ENCODE measurements at regions not wholly inside any gene's neighbourhood (a gene's known extent, or its start where the extent isn't known, plus 50 kb on each side); places are given as distances from the start of the nearest gene placed in this dataset.

DNA sequence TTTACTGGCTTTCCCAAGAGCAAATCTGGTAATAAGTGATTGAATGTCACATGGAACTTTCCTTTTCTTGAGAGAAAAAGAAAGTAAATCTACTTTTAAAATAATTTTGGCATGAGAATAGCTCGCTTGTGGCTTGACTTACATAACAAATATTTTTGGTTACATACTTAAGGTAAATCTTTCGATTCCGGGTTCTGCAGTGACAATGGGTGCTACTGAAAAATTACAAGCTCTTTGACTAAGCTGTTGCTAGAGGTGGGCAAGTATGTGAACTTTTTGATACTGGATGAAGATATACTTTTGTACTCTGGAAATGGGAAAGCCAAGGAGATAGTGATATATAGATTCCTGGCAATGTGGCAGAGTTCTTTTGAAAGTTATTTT, 51.9 kb upstream of the OTOL1 start:
- DNase-seq (ENCODE audit: extremely low read depth in 1 of 11, low read depth in 9 of 11, low spot score in 4 of 11): no peak

DNA sequence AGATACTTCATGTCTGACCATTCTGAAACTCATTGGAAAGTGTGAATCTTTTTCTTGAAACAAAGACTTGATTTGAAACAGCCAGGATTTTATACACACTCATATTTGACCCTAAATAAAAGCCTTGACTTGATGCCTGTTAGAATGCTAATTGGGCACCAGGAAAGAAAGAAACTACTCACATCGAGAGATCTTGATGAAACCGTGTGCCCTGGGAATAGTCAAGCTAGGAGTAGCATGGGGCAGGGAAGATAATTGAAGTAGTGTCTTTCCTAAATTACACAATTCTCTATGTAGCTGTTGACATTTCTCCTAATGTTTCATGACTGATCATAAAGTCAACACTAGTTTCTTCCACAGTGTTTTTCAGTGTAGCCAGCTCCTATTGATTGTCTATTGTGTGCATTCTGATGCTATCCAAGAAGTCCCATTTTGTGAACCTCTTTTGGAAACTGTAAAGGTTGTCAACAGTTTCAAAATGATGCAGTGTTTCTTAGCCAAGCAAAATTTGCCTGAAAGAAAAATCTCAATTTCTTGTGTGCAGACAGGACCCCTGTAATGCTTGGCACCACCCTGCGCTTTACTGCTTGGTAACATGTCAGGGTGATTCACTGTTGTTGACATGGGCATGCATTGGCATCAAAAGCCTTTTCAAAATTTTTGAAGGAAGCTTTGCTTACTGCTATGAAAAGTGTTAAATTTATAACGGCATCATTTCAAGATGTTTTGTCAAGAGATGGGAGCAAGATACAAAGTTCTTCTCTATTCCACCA, 52.5 kb upstream of the OTOL1 start:
- DNase-seq (ENCODE audit: extremely low read depth in 1 of 11, low read depth in 9 of 11, low spot score in 4 of 11): no peak

DNA sequence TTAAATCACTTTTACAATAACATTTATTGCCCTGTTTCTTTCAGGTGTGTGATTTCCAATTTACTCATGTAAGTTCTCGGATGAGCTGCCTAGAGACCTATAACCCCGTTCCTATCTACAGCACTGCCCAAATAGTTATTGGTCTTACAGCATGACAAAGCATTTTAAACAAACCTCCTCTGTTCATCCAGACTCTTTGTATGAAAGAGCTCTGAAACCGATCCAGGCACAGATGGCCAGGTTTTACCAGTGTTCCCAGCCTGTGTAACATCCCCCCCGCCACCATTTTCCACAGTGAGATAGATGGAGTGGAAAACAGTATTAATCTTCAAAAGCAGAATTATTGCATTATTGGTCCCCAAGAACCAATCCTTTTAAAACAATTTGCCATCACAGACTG, 59.0 kb upstream of the SPTSSB start:
- DNase-seq (ENCODE audit: extremely low read depth in 1 of 11, low read depth in 9 of 11, low spot score in 4 of 11): no peak

DNA sequence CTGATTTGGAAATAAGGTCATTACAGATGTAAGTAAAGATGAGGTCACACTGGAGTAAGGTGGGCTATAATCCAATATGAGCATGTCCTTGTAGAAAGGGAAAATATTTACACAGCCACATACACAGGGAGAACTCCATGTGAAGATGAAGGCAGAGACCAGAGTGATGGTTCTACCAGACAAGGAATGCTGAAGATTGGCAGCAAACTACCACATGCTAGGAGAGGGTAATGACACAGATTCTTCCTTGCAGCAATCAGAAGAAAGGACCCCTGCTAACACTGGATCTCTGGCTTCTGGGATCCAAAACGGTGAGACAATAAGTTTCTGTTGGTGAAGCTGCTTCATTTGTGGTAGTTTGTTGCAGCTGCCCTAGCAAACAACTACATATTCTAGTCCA, 56.0 kb upstream of the SPTSSB start:
- DNase-seq (ENCODE audit: extremely low read depth in 1 of 11, low read depth in 9 of 11, low spot score in 4 of 11): no peak

DNA sequence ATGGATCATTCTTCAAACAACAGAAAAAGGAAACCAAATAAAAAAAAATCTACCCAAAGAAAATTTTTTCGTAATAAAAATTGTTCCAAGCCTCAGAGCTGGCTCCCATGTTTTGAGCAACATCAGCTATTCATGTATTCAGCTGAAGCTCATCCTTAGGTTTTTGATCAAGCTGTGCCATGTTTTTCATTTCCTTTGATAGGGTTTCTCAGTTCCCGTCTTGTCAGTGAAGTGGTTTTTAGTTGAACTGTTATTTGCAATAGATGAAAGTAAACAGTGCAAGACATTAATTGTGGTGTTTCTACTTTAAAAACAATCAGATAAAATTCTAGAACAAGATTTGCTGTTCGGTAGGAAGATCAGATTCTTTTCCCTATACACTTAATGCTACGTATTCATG, 55.4 kb upstream of the SPTSSB start:
- DNase-seq (ENCODE audit: extremely low read depth in 1 of 11, low read depth in 9 of 11, low spot score in 4 of 11): no peak

DNA sequence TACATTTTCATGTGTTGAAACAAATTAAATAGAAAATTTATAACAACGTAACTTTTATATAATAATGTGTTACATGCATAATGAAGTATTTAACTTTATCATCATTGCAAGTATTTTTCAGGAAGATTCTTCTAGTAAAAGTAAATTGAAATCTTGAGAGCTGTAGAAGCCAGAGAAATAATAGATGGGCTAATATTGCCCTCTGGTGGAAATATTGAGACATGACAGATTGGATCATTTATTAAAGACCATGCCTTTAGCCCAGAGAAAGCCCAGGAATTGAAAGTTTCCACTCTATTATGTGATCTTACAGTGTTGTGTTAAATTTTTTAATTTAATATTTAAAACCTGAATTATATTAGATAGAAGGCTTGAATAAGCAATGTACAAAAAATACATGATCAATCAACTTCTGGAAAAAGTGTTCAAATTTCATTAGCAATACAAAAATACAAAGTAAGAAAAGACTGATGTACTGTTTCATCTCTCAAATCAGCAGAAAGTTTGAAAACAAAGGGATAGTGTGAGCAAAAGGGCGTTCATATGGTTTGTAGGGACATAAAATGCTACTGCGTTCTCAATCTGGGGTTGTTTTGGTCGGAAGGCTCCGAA, 52.7 kb upstream of the SPTSSB start:
- peak in 5 of 11 donors; percentile 29 to 60 (median 32) for DNase-seq (ENCODE audit: extremely low read depth in 1 of 11, low read depth in 9 of 11, low spot score in 4 of 11)

DNA sequence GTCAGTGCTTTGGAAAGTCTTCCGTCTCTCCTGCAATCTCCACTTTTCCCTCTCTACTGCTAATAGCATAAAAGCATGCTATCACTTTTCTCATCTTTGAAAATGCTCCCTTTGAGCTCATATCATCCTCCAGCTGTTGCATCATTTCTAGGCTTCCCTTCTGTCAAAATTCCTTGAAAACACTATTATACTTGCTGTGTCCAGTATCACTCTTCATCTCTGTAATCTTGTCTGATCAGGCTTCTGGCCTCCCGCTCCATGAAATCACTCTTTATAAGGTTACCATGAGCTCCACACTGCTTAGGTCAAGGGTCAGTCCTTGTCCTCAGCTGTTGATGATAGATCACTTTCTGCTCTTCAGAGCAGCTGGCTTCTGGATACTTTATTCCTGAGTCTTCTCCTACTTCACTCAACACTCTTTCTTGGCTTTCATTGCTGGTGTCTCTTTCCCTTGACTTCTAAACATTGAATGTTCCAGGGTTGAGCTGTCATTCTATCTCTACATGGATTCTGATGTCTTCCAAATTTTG, 50.9 kb upstream of the SPTSSB start:
- no peak for DNase-seq (ENCODE audit: extremely low read depth in 1 of 11, low read depth in 9 of 11, low spot score in 4 of 11)

Measured in renal cortex interstitium (tissue), 11 donors.